ENCODE measurements at regions not wholly inside any gene's neighbourhood (a gene's known extent, or its start where the extent isn't known, plus 50 kb on each side); places are given as distances from the start of the nearest gene placed in this dataset.

- Histone ChIP-seq H3K4me3 (no peak overlapping the region), H3K36me3 (ENCODE audit: insufficient read depth, low read length) (no peaks in the 10 kb centered on the region), H3K9me3 (ENCODE audit: low read depth, low read length) (no peaks in the 10 kb centered on the region), H3K27ac (no peak overlapping the region), H3K9ac (ENCODE audit: insufficient read length) (no peak overlapping the region)
- DNase-seq (ENCODE audit: low read depth, low spot score) = no peak
- TF ChIP-seq EZH2 (IDR thresholded peaks at IDR 0.05) (no peak), FOXP2 (optimal IDR thresholded peaks at IDR 0.05; ENCODE audit: control extremely low read depth, extremely low read length, insufficient read depth) (no peak), POLR2AphosphoS5 (IDR thresholded peaks at IDR 0.05; ENCODE audit: borderline replicate concordance, low read depth, low read length) (no peak)
Observed at GRCh38 chr9:109950710-109951443, 170.9 kb downstream of the PALM2AKAP2 start.

GRCh38 chr9:109953300-109953699, 173.3 kb downstream of the PALM2AKAP2 start:
- DNase-seq (ENCODE audit: low read depth, low spot score) = no peak
- Histone ChIP-seq H3K9ac (ENCODE audit: insufficient read length) (no peak overlapping the region), H3K9me3 (ENCODE audit: low read depth, low read length) (no peaks in the 10 kb centered on the region), H3K4me3 (no peak overlapping the region), H3K27ac (no peak overlapping the region), H3K36me3 (ENCODE audit: insufficient read depth, low read length) (no peaks in the 10 kb centered on the region)
- no peak for TF ChIP-seq EZH2 (IDR thresholded peaks at IDR 0.05)
- no peak for TF ChIP-seq POLR2AphosphoS5 (IDR thresholded peaks at IDR 0.05; ENCODE audit: borderline replicate concordance, low read depth, low read length)
- TF ChIP-seq FOXP2 (optimal IDR thresholded peaks at IDR 0.05; ENCODE audit: control extremely low read depth, extremely low read length, insufficient read depth) = no peak

GRCh38 chr9:109953813-109954497, 174.0 kb downstream of the PALM2AKAP2 start:
- DNase-seq (ENCODE audit: low read depth, low spot score) = no peak
- Histone ChIP-seq H3K4me3 (no peak overlapping the region), H3K9me3 (ENCODE audit: low read depth, low read length) (no peaks in the 10 kb centered on the region), H3K36me3 (ENCODE audit: insufficient read depth, low read length) (no peaks in the 10 kb centered on the region), H3K27ac (no peak overlapping the region), H3K9ac (ENCODE audit: insufficient read length) (no peak overlapping the region)
- no peak for TF ChIP-seq FOXP2 (optimal IDR thresholded peaks at IDR 0.05; ENCODE audit: control extremely low read depth, extremely low read length, insufficient read depth)
- no peak for TF ChIP-seq EZH2 (IDR thresholded peaks at IDR 0.05)
- TF ChIP-seq POLR2AphosphoS5 (IDR thresholded peaks at IDR 0.05; ENCODE audit: borderline replicate concordance, low read depth, low read length) = no peak

DNA sequence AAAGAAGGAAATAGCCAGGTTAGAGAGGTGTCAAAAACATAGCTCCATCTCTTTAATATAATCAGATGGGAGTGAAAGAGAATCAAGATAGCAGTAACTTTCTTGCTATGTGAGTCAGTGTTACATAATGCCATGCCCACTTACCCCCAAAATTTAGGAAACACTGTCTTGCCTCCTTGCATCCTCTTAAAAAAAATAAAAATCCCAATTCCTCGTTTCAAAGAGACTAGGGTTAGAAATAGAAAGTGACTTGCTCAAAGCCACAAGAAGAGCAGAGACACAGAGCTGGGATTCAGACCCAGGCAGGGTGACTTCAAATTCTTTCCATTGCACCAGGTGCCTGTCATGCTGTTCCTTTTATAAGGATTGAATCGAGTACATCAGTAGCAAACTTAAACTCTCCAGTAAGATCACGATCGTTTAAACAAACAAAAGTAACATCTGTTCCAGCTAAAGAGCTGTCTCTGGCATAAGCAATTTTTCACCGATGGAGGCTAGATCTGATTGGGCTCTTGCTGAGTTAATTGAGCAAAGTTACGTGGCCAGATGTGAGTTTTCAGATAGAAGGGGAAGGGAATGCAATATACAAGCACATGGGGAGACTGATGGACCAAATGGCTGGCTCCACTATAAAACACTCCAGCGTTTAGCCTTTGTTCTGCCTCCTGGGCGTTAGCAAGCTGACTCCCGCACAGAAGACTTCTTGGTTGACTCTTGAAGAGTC, 176.9 kb downstream of the PALM2AKAP2 start:
- Histone ChIP-seq H3K9ac (ENCODE audit: insufficient read length) (peak overlapping the region; percentile 6), H3K27ac (peak overlapping the region; percentile 72), H3K4me3 (peak overlapping the region; percentile 67), H3K9me3 (ENCODE audit: low read depth, low read length) (no peaks in the 10 kb centered on the region), H3K36me3 (ENCODE audit: insufficient read depth, low read length) (no peaks in the 10 kb centered on the region)
- no peak for TF ChIP-seq FOXP2 (optimal IDR thresholded peaks at IDR 0.05; ENCODE audit: control extremely low read depth, extremely low read length, insufficient read depth)
- TF ChIP-seq POLR2AphosphoS5 (IDR thresholded peaks at IDR 0.05; ENCODE audit: borderline replicate concordance, low read depth, low read length) = no peak
- TF ChIP-seq EZH2 (IDR thresholded peaks at IDR 0.05) = no peak
- DNase-seq (ENCODE audit: low read depth, low spot score) = no peak

DNA sequence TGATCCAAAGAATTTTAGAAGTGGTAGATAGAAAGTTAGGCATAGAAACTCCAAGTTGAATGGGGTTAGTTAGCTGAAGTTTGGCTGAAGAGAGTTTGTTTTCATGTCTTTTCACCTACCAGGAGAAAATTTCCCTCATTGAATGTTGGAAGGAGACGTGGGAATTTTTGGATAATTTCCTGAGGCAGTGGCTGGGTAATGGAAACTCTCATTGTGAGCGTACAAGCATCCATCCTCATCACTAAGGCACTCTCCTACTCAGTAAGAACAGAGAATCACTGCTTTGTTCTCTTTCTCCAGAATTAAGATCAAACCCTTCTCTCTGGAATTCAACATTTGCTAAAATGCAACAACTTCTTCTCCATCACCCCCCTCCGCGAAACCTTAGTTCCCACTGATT, 179.7 kb downstream of the PALM2AKAP2 start:
- no peaks in the 10 kb centered on the region for H3K9me3 ChIP-seq (ENCODE audit: low read depth, low read length)

GRCh38 chr9:109961626-109962025, 181.6 kb downstream of the PALM2AKAP2 start:
- H3K27ac ChIP-seq = no peak overlapping the region
- no peaks in the 10 kb centered on the region for H3K36me3 ChIP-seq (ENCODE audit: insufficient read depth, low read length)
- TF ChIP-seq FOXP2 (optimal IDR thresholded peaks at IDR 0.05; ENCODE audit: control extremely low read depth, extremely low read length, insufficient read depth) = no peak
- TF ChIP-seq POLR2AphosphoS5 (IDR thresholded peaks at IDR 0.05; ENCODE audit: borderline replicate concordance, low read depth, low read length) = no peak
- TF ChIP-seq EZH2 (IDR thresholded peaks at IDR 0.05) = no peak
- DNase-seq (ENCODE audit: low read depth, low spot score) = no peak
- no peak overlapping the region for H3K4me3 ChIP-seq
- no peaks in the 10 kb centered on the region for H3K9me3 ChIP-seq (ENCODE audit: low read depth, low read length)
- H3K9ac ChIP-seq (ENCODE audit: insufficient read length) = no peak overlapping the region

More for the DNA sequence above, 179.7 kb downstream of the PALM2AKAP2 start:
- Histone ChIP-seq H3K27ac (no peak overlapping the region), H3K9ac (ENCODE audit: insufficient read length) (no peak overlapping the region), H3K4me3 (no peak overlapping the region), H3K36me3 (ENCODE audit: insufficient read depth, low read length) (no peaks in the 10 kb centered on the region)
- DNase-seq (ENCODE audit: low read depth, low spot score) = no peak
- TF ChIP-seq FOXP2 (optimal IDR thresholded peaks at IDR 0.05; ENCODE audit: control extremely low read depth, extremely low read length, insufficient read depth) = no peak
- no peak for TF ChIP-seq POLR2AphosphoS5 (IDR thresholded peaks at IDR 0.05; ENCODE audit: borderline replicate concordance, low read depth, low read length)
- TF ChIP-seq EZH2 (IDR thresholded peaks at IDR 0.05) = no peak

GRCh38 chr9:109962215-109962614, 182.2 kb downstream of the PALM2AKAP2 start:
- Histone ChIP-seq H3K9ac (ENCODE audit: insufficient read length) (no peak overlapping the region), H3K9me3 (ENCODE audit: low read depth, low read length) (no peaks in the 10 kb centered on the region), H3K4me3 (no peak overlapping the region), H3K27ac (no peak overlapping the region), H3K36me3 (ENCODE audit: insufficient read depth, low read length) (no peaks in the 10 kb centered on the region)
- DNase-seq (ENCODE audit: low read depth, low spot score) = no peak
- no peak for TF ChIP-seq FOXP2 (optimal IDR thresholded peaks at IDR 0.05; ENCODE audit: control extremely low read depth, extremely low read length, insufficient read depth)
- no peak for TF ChIP-seq POLR2AphosphoS5 (IDR thresholded peaks at IDR 0.05; ENCODE audit: borderline replicate concordance, low read depth, low read length)
- TF ChIP-seq EZH2 (IDR thresholded peaks at IDR 0.05) = no peak

- no peak overlapping the region for H3K27ac ChIP-seq
- H3K9ac ChIP-seq (ENCODE audit: insufficient read length) = no peak overlapping the region
- H3K9me3 ChIP-seq (ENCODE audit: low read depth, low read length) = no peaks in the 10 kb centered on the region
- H3K36me3 ChIP-seq (ENCODE audit: insufficient read depth, low read length) = no peaks in the 10 kb centered on the region
- no peak overlapping the region for H3K4me3 ChIP-seq
- no peak for TF ChIP-seq POLR2AphosphoS5 (IDR thresholded peaks at IDR 0.05; ENCODE audit: borderline replicate concordance, low read depth, low read length)
- TF ChIP-seq EZH2 (IDR thresholded peaks at IDR 0.05) = no peak
- TF ChIP-seq FOXP2 (optimal IDR thresholded peaks at IDR 0.05; ENCODE audit: control extremely low read depth, extremely low read length, insufficient read depth) = no peak
- DNase-seq (ENCODE audit: low read depth, low spot score) = no peak
Observed at GRCh38 chr9:109963079-109963478, 183.1 kb downstream of the PALM2AKAP2 start.
